HFFc6 (cell line): ENCODE measurements at regions not wholly inside any gene's neighbourhood (a gene's known extent, or its start where the extent isn't known, plus 50 kb on each side); places are given as distances from the start of the nearest gene placed in this dataset.
A peak's percentile ranks its signal among the peaks of the same experiment; 100 is the strongest.
"Not testable (repeated sequence)": the region's sequence is repeated elsewhere in the genome, so short reads cannot be mapped to it uniquely, and the experiment has no call there.

Experiments used
- DNase-seq: peaks from one replicate; pipeline ENCODE4 v3.0.0-alpha.2; 2018
- H3K27ac Mint-ChIP-seq: 2 replicates; pipeline ENCODE4 v1.8.0; 2020; ENCODE audit warnings: mild to moderate bottlenecking, mixed read lengths
- H3K27me3 Mint-ChIP-seq: 2 replicates; pipeline ENCODE4 v1.8.0; 2021; ENCODE audit warnings: mild to moderate bottlenecking, moderate library complexity, mixed read lengths; ENCODE audit not compliant: insufficient read depth
- H3K36me3 Mint-ChIP-seq: 2 replicates; pipeline ENCODE4 v1.8.0; 2021; ENCODE audit warnings: low read depth, mixed read lengths
- H3K4me1 Mint-ChIP-seq: 2 replicates; pipeline ENCODE4 v1.8.0; 2020; ENCODE audit warnings: low read depth, mixed read lengths
- H3K4me3 Mint-ChIP-seq: 2 replicates; pipeline ENCODE4 v1.8.0; 2020; ENCODE audit warnings: mild to moderate bottlenecking, moderate library complexity, mixed read lengths
- H3K9me3 Mint-ChIP-seq: 2 replicates; pipeline ENCODE4 v1.8.0; 2020; ENCODE audit warnings: mild to moderate bottlenecking, mixed read lengths

GRCh38 chr7:75201606-75202079 lies 109.3 kb downstream of the GTF2IRD2B start:
- H3K27ac Mint-ChIP-seq, DNase-seq, H3K9me3 Mint-ChIP-seq, H3K36me3 Mint-ChIP-seq, H3K27me3 Mint-ChIP-seq, H3K4me3 Mint-ChIP-seq, H3K4me1 Mint-ChIP-seq: not testable (repeated sequence)

GRCh38 chr7:75205367-75206085 lies 113.1 kb downstream of the GTF2IRD2B start:
- H3K36me3 Mint-ChIP-seq, H3K27me3 Mint-ChIP-seq: not testable (repeated sequence)

GRCh38 chr7:75215460-75215859 lies 123.1 kb downstream of the GTF2IRD2B start:
- not testable (repeated sequence) for H3K4me3 Mint-ChIP-seq, H3K4me1 Mint-ChIP-seq, H3K9me3 Mint-ChIP-seq, DNase-seq, H3K36me3 Mint-ChIP-seq, H3K27ac Mint-ChIP-seq, H3K27me3 Mint-ChIP-seq

More at GRCh38 chr7:75205367-75206085, 113.1 kb downstream of the GTF2IRD2B start:
- DNase-seq, H3K4me3 Mint-ChIP-seq, H3K4me1 Mint-ChIP-seq, H3K9me3 Mint-ChIP-seq, H3K27ac Mint-ChIP-seq: not testable (repeated sequence)

GRCh38 chr7:75216963-75217362 lies 124.6 kb downstream of the GTF2IRD2B start:
- H3K4me3 Mint-ChIP-seq, H3K4me1 Mint-ChIP-seq, H3K27me3 Mint-ChIP-seq, DNase-seq, H3K27ac Mint-ChIP-seq, H3K36me3 Mint-ChIP-seq, H3K9me3 Mint-ChIP-seq: not testable (repeated sequence)

- H3K27me3 Mint-ChIP-seq, H3K36me3 Mint-ChIP-seq, H3K4me1 Mint-ChIP-seq, H3K9me3 Mint-ChIP-seq, H3K4me3 Mint-ChIP-seq, H3K27ac Mint-ChIP-seq, DNase-seq: not testable (repeated sequence)
Measured at GRCh38 chr7:75226102-75226501, 133.7 kb downstream of the GTF2IRD2B start.

GRCh38 chr7:75229558-75229957 lies 137.2 kb downstream of the GTF2IRD2B start:
- H3K36me3 Mint-ChIP-seq, H3K9me3 Mint-ChIP-seq, H3K4me1 Mint-ChIP-seq, H3K27me3 Mint-ChIP-seq, H3K27ac Mint-ChIP-seq, H3K4me3 Mint-ChIP-seq, DNase-seq: not testable (repeated sequence)

GRCh38 chr7:75230558-75230957 lies 138.2 kb downstream of the GTF2IRD2B start:
- not testable (repeated sequence) for H3K36me3 Mint-ChIP-seq, H3K27me3 Mint-ChIP-seq, H3K9me3 Mint-ChIP-seq, H3K4me3 Mint-ChIP-seq, DNase-seq, H3K27ac Mint-ChIP-seq, H3K4me1 Mint-ChIP-seq

- not testable (repeated sequence) for H3K4me1 Mint-ChIP-seq, DNase-seq, H3K36me3 Mint-ChIP-seq, H3K27me3 Mint-ChIP-seq, H3K4me3 Mint-ChIP-seq, H3K9me3 Mint-ChIP-seq, H3K27ac Mint-ChIP-seq
Measured at GRCh38 chr7:75235092-75235826, 142.9 kb downstream of the GTF2IRD2B start.

- H3K4me1 Mint-ChIP-seq, H3K27ac Mint-ChIP-seq: not testable (repeated sequence)
Measured at GRCh38 chr7:75235827-75236167, 143.4 kb downstream of the GTF2IRD2B start.

GRCh38 chr7:75237255-75238187 lies 145.1 kb downstream of the GTF2IRD2B start:
- H3K36me3 Mint-ChIP-seq, H3K9me3 Mint-ChIP-seq, H3K27me3 Mint-ChIP-seq, H3K27ac Mint-ChIP-seq, H3K4me1 Mint-ChIP-seq: not testable (repeated sequence)
- DNase-seq: peak; percentile 41
- H3K4me3 Mint-ChIP-seq: peak overlapping the region; percentile 54

More at GRCh38 chr7:75235827-75236167, 143.4 kb downstream of the GTF2IRD2B start:
- H3K36me3 Mint-ChIP-seq, H3K9me3 Mint-ChIP-seq, DNase-seq, H3K4me3 Mint-ChIP-seq, H3K27me3 Mint-ChIP-seq: not testable (repeated sequence)

GRCh38 chr7:75238309-75238708 lies 145.9 kb downstream of the GTF2IRD2B start:
- H3K9me3 Mint-ChIP-seq, H3K36me3 Mint-ChIP-seq, DNase-seq, H3K4me3 Mint-ChIP-seq, H3K27me3 Mint-ChIP-seq, H3K4me1 Mint-ChIP-seq, H3K27ac Mint-ChIP-seq: not testable (repeated sequence)

GRCh38 chr7:75243638-75244037 lies 151.2 kb downstream of the GTF2IRD2B start:
- H3K9me3 Mint-ChIP-seq, H3K4me3 Mint-ChIP-seq, H3K4me1 Mint-ChIP-seq, DNase-seq, H3K36me3 Mint-ChIP-seq, H3K27me3 Mint-ChIP-seq, H3K27ac Mint-ChIP-seq: not testable (repeated sequence)

GRCh38 chr7:75248216-75248615 lies 147.2 kb upstream of the TRIM73 start:
- H3K4me3 Mint-ChIP-seq, H3K27me3 Mint-ChIP-seq, H3K4me1 Mint-ChIP-seq, H3K36me3 Mint-ChIP-seq, DNase-seq, H3K27ac Mint-ChIP-seq, H3K9me3 Mint-ChIP-seq: not testable (repeated sequence)
